ENCODE measurements at regions not wholly inside any gene's neighbourhood (a gene's known extent, or its start where the extent isn't known, plus 50 kb on each side); places are given as distances from the start of the nearest gene placed in this dataset.

GRCh38 chr5:71816307-71816706 lies 97.2 kb downstream of the CARTPT start:
- no peak for TF ChIP-seq FOS (IDR thresholded peaks at IDR 0.05; ENCODE audit: low read depth, low read length)
- TF ChIP-seq CTCF (conservative IDR thresholded peaks at IDR 0.05; ENCODE audit: low read depth, low read length), result no peak
- no peak for TF ChIP-seq POLR2A (IDR thresholded peaks at IDR 0.05; ENCODE audit: low read depth, low read length)
- TF ChIP-seq RCOR1 (IDR thresholded peaks at IDR 0.05; ENCODE audit: insufficient replicate concordance, low read length), result no peak
- TF ChIP-seq USF2 (IDR thresholded peaks at IDR 0.05; ENCODE audit: low read depth, low read length), result no peak
- TF ChIP-seq MAZ (IDR thresholded peaks at IDR 0.05; ENCODE audit: borderline replicate concordance, low read depth, low read length), result no peak
- TF ChIP-seq CHD1 (IDR thresholded peaks at IDR 0.05; ENCODE audit: low read depth, low read length), result no peak

All from IMR-90 (cell line).